Muscle layer of colon (tissue), 2 donors: ENCODE measurements at regions not wholly inside any gene's neighbourhood (a gene's known extent, or its start where the extent isn't known, plus 50 kb on each side); places are given as distances from the start of the nearest gene placed in this dataset.

Experiments
- H3K27ac ChIP-seq: one replicate; pipeline ENCODE4 v1.7.0; 2013; ENCODE audit warnings: low read depth, mild to moderate bottlenecking, low read length, moderate library complexity
- H3K27me3 ChIP-seq, 2 donors: one replicate each; pipeline ENCODE4 v1.7.0; 2013; ENCODE audit warnings: low read length in 2 of 2, mild to moderate bottlenecking in 2 of 2; ENCODE audit not compliant: insufficient read depth in 2 of 2, control insufficient read depth in 1 of 2
- H3K36me3 ChIP-seq: one replicate; pipeline ENCODE4 v1.7.0; 2013; ENCODE audit warnings: mild to moderate bottlenecking, low read length; ENCODE audit not compliant: insufficient read depth
- H3K4me1 ChIP-seq: one replicate; pipeline ENCODE4 v1.7.0; 2013; ENCODE audit warnings: mild to moderate bottlenecking, low read length; ENCODE audit not compliant: insufficient read depth
- H3K4me3 ChIP-seq, 2 donors: one replicate each; pipeline ENCODE4 v1.7.0; 2013; ENCODE audit warnings: low read length in 2 of 2, low read depth in 1 of 2, mild to moderate bottlenecking in 1 of 2, moderate library complexity in 1 of 2
- H3K9ac ChIP-seq: one replicate; pipeline ENCODE4 v1.7.0; 2013; ENCODE audit warnings: low read length
- H3K9me3 ChIP-seq: one replicate; pipeline ENCODE4 v1.7.0; 2013; ENCODE audit warnings: mild to moderate bottlenecking, low read length
- donor health status: abdominal sarcoma.
- donor health status: Adenocarcinoma of cecum.

GRCh38 chr1:96358057-96358456 lies 363.5 kb upstream of the PTBP2 start:
- Histone ChIP-seq H3K4me3 (no peak overlapping the region), H3K27me3 (no peaks in the 10 kb centered on the region), H3K9me3 (no peaks in the 10 kb centered on the region), H3K36me3 (no peaks in the 10 kb centered on the region), H3K4me1 (no peaks in the 10 kb centered on the region), H3K9ac (no peak overlapping the region), H3K27ac (no peak overlapping the region)

- Histone ChIP-seq H3K9me3 (no peaks in the 10 kb centered on the region), H3K27me3 (no peaks in the 10 kb centered on the region), H3K4me1 (no peaks in the 10 kb centered on the region), H3K9ac (no peak overlapping the region), H3K36me3 (no peaks in the 10 kb centered on the region), H3K27ac (no peak overlapping the region), H3K4me3 (no peak overlapping the region)
These were observed 361.4 kb upstream of the PTBP2 start for GRCh38 chr1:96360036-96360795.

DNA sequence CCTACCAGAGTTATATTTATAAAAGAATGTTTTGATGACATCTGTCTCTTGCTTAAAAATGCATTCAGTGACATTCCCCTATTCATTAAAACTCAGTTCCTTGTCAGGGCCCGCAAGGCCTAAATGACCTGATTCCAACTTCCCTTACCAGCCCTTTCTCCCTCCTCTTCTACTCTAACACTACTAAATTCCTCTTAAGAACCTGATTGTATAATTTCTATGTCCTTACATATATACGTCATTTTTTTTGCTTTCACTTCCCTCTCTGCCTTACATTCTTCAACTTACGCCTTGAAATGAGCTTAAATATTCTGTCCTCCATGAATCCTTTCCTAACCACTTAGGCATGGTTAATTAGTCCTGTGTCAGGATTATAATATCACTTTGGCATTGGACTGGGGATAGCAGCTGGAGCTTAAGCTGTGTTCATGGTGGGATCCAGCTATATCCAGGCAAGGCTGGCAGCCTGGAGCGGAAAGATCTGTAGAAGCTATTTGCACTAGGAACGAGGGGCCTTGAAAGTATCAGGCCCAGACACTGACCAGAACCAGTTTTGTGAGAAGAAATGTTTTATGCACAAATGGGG lies 360.2 kb upstream of the PTBP2 start:
- H3K27me3 ChIP-seq = no peaks in the 10 kb centered on the region
- no peak overlapping the region for H3K27ac ChIP-seq
- H3K4me3 ChIP-seq = no peak overlapping the region
- H3K4me1 ChIP-seq = no peaks in the 10 kb centered on the region
- H3K36me3 ChIP-seq = no peaks in the 10 kb centered on the region
- no peaks in the 10 kb centered on the region for H3K9me3 ChIP-seq
- H3K9ac ChIP-seq = no peak overlapping the region

DNA sequence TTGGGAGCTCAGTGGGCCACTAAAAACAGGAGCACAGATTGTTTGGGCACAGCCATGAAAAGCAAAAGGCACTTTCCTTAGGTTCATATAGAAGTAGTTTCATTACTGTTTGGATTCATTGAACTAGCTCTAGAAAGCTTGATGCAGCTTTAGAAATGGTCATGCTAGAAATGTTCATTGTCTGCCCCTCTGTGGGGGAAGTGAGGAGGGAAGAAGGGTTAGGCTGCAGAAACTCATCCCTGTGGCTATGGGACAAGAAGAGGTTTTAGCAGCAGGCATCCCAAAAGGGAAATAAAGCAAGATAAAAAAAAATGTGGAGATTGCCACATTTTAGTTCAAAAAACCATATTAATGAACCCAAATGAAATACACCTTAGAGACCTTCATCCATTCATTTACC lies 359.6 kb upstream of the PTBP2 start:
- H3K9ac ChIP-seq = no peak overlapping the region
- H3K36me3 ChIP-seq = no peaks in the 10 kb centered on the region
- no peaks in the 10 kb centered on the region for H3K4me1 ChIP-seq

GRCh38 chr1:96362623-96363022 lies 359.0 kb upstream of the PTBP2 start:
- Histone ChIP-seq H3K9ac (no peak overlapping the region), H3K4me1 (no peaks in the 10 kb centered on the region), H3K27ac (no peak overlapping the region), H3K4me3 (no peak overlapping the region), H3K36me3 (no peaks in the 10 kb centered on the region), H3K27me3 (no peaks in the 10 kb centered on the region), H3K9me3 (no peaks in the 10 kb centered on the region)

More for the DNA sequence above, 359.6 kb upstream of the PTBP2 start:
- no peaks in the 10 kb centered on the region for H3K27me3 ChIP-seq
- no peaks in the 10 kb centered on the region for H3K9me3 ChIP-seq
- H3K4me3 ChIP-seq = no peak overlapping the region
- no peak overlapping the region for H3K27ac ChIP-seq

DNA sequence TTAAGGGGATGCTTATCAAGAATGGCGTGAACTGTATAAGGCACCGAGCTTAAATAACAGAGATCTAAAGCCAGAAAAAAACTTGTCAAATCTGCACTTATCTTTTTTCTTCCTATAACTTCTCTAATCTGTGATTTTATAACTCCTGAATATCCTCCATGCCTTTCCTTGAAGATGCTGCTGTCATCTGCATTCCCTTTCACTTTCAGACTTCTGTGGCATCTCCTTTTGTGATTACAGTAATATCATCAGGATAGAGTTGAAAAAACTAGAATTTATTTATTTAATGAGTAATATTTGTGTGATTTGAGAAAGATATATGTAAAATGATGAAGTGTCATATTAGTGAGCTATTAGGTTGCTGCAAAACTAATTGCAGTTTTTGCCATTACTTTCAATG lies 357.8 kb upstream of the PTBP2 start:
- Histone ChIP-seq H3K9me3 (no peaks in the 10 kb centered on the region), H3K27ac (no peak overlapping the region), H3K4me3 (no peak overlapping the region), H3K4me1 (no peaks in the 10 kb centered on the region), H3K9ac (no peak overlapping the region), H3K36me3 (no peaks in the 10 kb centered on the region), H3K27me3 (no peaks in the 10 kb centered on the region)

DNA sequence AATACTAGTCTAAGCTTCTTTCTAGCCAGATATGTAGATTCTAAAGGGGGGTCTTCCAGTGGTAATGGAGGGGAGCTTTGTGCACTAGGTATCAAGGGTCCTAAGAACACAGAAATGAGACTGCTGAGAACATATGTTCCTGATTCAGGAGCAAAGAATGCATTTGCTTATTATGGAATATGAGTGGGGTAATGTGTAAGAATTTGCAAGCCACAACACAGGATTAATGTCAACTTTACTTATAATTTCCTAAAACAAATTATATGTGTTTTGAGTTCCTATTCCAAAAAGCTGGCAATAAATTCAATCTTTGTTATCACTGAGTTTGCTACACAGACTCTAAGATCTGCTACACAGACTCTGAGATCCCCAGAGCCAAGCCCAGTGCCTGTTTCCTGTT lies 357.0 kb upstream of the PTBP2 start:
- Histone ChIP-seq H3K27me3 (no peaks in the 10 kb centered on the region), H3K9ac (no peak overlapping the region), H3K36me3 (no peaks in the 10 kb centered on the region), H3K27ac (no peak overlapping the region), H3K9me3 (no peaks in the 10 kb centered on the region), H3K4me3 (no peak overlapping the region), H3K4me1 (no peaks in the 10 kb centered on the region)

DNA sequence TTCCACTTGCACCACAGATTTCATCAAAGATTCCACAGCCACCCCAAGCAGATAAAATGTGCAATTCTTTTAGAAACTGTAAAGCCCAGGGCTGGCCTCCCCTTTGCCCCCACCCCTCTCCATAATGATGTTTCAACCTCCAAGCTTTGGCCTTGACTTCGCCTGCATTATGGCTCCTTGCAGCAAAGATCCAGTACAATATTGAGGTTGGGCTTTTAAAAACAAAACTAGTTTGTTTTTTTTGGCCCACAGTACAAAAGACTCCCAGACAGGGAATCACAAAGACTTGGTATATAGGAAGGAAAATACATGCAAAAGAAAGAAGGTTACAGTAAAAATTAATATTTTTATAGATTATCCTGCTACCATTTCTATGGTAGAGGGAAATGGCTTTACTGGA lies 356.5 kb upstream of the PTBP2 start:
- H3K27ac ChIP-seq = no peak overlapping the region
- no peak overlapping the region for H3K9ac ChIP-seq
- no peaks in the 10 kb centered on the region for H3K36me3 ChIP-seq
- no peaks in the 10 kb centered on the region for H3K9me3 ChIP-seq
- H3K27me3 ChIP-seq = no peaks in the 10 kb centered on the region
- no peak overlapping the region for H3K4me3 ChIP-seq
- no peaks in the 10 kb centered on the region for H3K4me1 ChIP-seq

GRCh38 chr1:96365596-96366390 lies 355.8 kb upstream of the PTBP2 start:
- no peaks in the 10 kb centered on the region for H3K27me3 ChIP-seq
- no peaks in the 10 kb centered on the region for H3K4me1 ChIP-seq
- no peaks in the 10 kb centered on the region for H3K9me3 ChIP-seq
- H3K4me3 ChIP-seq = no peak overlapping the region
- H3K27ac ChIP-seq = no peak overlapping the region
- no peaks in the 10 kb centered on the region for H3K36me3 ChIP-seq
- no peak overlapping the region for H3K9ac ChIP-seq

- H3K4me1 ChIP-seq = no peaks in the 10 kb centered on the region
- no peak overlapping the region for H3K9ac ChIP-seq
- no peaks in the 10 kb centered on the region for H3K27me3 ChIP-seq
- H3K9me3 ChIP-seq = no peaks in the 10 kb centered on the region
- no peak overlapping the region for H3K27ac ChIP-seq
- H3K36me3 ChIP-seq = no peaks in the 10 kb centered on the region
- H3K4me3 ChIP-seq = no peak overlapping the region
These were observed 355.1 kb upstream of the PTBP2 start for GRCh38 chr1:96366516-96366915.

GRCh38 chr1:96367791-96368190 lies 353.8 kb upstream of the PTBP2 start:
- Histone ChIP-seq H3K36me3 (no peaks in the 10 kb centered on the region), H3K9ac (no peak overlapping the region), H3K27ac (no peak overlapping the region), H3K9me3 (no peaks in the 10 kb centered on the region), H3K4me3 (no peak overlapping the region), H3K4me1 (no peaks in the 10 kb centered on the region), H3K27me3 (no peaks in the 10 kb centered on the region)
